Osteoblast (primary cell): ENCODE measurements at regions not wholly inside any gene's neighbourhood (a gene's known extent, or its start where the extent isn't known, plus 50 kb on each side); places are given as distances from the start of the nearest gene placed in this dataset.

Experiments used
- DNase-seq: peaks from one replicate; pipeline ENCODE4 v3.0.0; 2011; ENCODE audit warnings: low spot score, mixed read lengths; ENCODE audit not compliant: insufficient read length; ENCODE audit errors: missing footprints
- H2AFZ ChIP-seq: 2 replicates; pipeline ENCODE4 v1.6.0; 2011; ENCODE audit warnings: mild to moderate bottlenecking, low read length
- H3K27ac ChIP-seq: 2 replicates; pipeline ENCODE4 v1.5.1; 2011; ENCODE audit warnings: mild to moderate bottlenecking, low read depth, low read length, moderate library complexity
- H3K27me3 ChIP-seq: 2 replicates; pipeline ENCODE4 v1.6.0; 2012; ENCODE audit warnings: mild to moderate bottlenecking, control low read depth, inconsistent platforms, low read length, moderate library complexity; ENCODE audit not compliant: insufficient read depth
- H3K36me3 ChIP-seq: 2 replicates; pipeline ENCODE4 v1.5.1; 2011; ENCODE audit warnings: mild to moderate bottlenecking, low read length, control low read depth, moderate library complexity; ENCODE audit not compliant: insufficient read depth
- H3K4me1 ChIP-seq: 2 replicates; pipeline ENCODE4 v1.5.1; 2011; ENCODE audit warnings: mild to moderate bottlenecking, low read length, control low read depth, moderate library complexity; ENCODE audit not compliant: insufficient read depth
- H3K4me2 ChIP-seq: 2 replicates; pipeline ENCODE4 v1.6.0; 2011; ENCODE audit warnings: mild to moderate bottlenecking, low read length; ENCODE audit not compliant: insufficient read depth
- H3K4me3 ChIP-seq: fragments of 200-600 bp; sonication (generic); 3 replicates; pipeline ENCODE4 v1.5.1; 2012; ENCODE audit warnings: mild to moderate bottlenecking, low read length, inconsistent platforms; ENCODE audit not compliant: insufficient read depth
- H3K79me2 ChIP-seq: 2 replicates; pipeline ENCODE4 v1.6.0; 2012; ENCODE audit warnings: mild to moderate bottlenecking, low read length, control low read depth, inconsistent platforms; ENCODE audit not compliant: insufficient read depth
- H3K9me3 ChIP-seq: 2 replicates; pipeline ENCODE4 v1.5.1; 2011; ENCODE audit warnings: low read depth, low read length, control low read depth
- H4K20me1 ChIP-seq: 2 replicates; pipeline ENCODE4 v1.6.0; 2012; ENCODE audit warnings: mild to moderate bottlenecking, low read length, control low read depth; ENCODE audit not compliant: insufficient read depth
- TF ChIP-seq, protein P1 (sequence below): IDR thresholded peaks from 2 replicates; pipeline ENCODE4 v1.5.1; 2011; ENCODE audit warnings: mild to moderate bottlenecking, low read depth, low read length, moderate library complexity; ENCODE audit errors: extremely low read depth

GRCh38 chr11:110985547-110985946, 260.0 kb upstream of the POU2AF2 start:
- Histone ChIP-seq H2AFZ (no peak overlapping the region), H3K27ac (no peak overlapping the region), H3K36me3 (no peaks in the 10 kb centered on the region), H4K20me1 (no peaks in the 10 kb centered on the region), H3K9me3 (no peaks in the 10 kb centered on the region), H3K79me2 (no peaks in the 10 kb centered on the region), H3K27me3 (no peaks in the 10 kb centered on the region), H3K4me1 (no peaks in the 10 kb centered on the region), H3K4me3 (no peak overlapping the region), H3K4me2 (no peak overlapping the region)
- no peak for DNase-seq
- TF ChIP-seq, protein P1, sequence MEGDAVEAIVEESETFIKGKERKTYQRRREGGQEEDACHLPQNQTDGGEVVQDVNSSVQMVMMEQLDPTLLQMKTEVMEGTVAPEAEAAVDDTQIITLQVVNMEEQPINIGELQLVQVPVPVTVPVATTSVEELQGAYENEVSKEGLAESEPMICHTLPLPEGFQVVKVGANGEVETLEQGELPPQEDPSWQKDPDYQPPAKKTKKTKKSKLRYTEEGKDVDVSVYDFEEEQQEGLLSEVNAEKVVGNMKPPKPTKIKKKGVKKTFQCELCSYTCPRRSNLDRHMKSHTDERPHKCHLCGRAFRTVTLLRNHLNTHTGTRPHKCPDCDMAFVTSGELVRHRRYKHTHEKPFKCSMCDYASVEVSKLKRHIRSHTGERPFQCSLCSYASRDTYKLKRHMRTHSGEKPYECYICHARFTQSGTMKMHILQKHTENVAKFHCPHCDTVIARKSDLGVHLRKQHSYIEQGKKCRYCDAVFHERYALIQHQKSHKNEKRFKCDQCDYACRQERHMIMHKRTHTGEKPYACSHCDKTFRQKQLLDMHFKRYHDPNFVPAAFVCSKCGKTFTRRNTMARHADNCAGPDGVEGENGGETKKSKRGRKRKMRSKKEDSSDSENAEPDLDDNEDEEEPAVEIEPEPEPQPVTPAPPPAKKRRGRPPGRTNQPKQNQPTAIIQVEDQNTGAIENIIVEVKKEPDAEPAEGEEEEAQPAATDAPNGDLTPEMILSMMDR, result no peak

DNA sequence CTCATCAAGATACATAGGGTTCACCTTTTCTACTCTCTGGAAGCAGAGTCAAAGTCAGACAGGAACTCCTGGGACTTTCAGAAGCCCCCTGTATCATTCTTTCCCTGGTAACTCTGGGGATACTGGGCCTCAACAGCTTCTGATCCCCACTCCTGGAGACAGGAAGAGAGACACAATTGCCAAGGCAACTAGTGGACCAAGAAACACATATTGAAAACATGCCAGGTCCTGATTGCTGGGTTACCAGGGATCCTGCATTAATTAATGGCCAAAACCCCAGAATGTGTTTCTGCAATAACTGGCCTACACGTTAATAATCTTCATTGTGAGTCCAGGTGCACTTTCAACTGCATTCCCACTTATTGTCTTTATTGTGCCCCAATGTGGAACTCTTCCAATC, 260.8 kb upstream of the POU2AF2 start:
- Histone ChIP-seq H3K79me2 (no peaks in the 10 kb centered on the region), H3K4me3 (no peak overlapping the region), H3K4me1 (no peaks in the 10 kb centered on the region), H3K9me3 (no peaks in the 10 kb centered on the region), H3K36me3 (no peaks in the 10 kb centered on the region), H3K4me2 (no peak overlapping the region), H3K27ac (no peak overlapping the region), H2AFZ (no peak overlapping the region), H4K20me1 (no peaks in the 10 kb centered on the region), H3K27me3 (no peaks in the 10 kb centered on the region)
- no peak for DNase-seq
- TF ChIP-seq, protein P1, result no peak

- H2AFZ ChIP-seq, result no peak overlapping the region
Observed at GRCh38 chr11:110984147-110984546, 261.4 kb upstream of the POU2AF2 start.

GRCh38 chr11:110982214-110982613, 263.3 kb upstream of the POU2AF2 start:
- H3K27ac ChIP-seq, result no peak overlapping the region
- H4K20me1 ChIP-seq, result no peaks in the 10 kb centered on the region
- H3K36me3 ChIP-seq, result no peaks in the 10 kb centered on the region
- H3K9me3 ChIP-seq, result no peaks in the 10 kb centered on the region
- TF ChIP-seq, protein P1, result no peak
- no peak overlapping the region for H3K4me3 ChIP-seq
- H2AFZ ChIP-seq, result no peak overlapping the region
- no peak for DNase-seq
- H3K4me1 ChIP-seq, result no peaks in the 10 kb centered on the region
- no peaks in the 10 kb centered on the region for H3K79me2 ChIP-seq
- no peak overlapping the region for H3K4me2 ChIP-seq
- H3K27me3 ChIP-seq, result no peaks in the 10 kb centered on the region

More at GRCh38 chr11:110984147-110984546, 261.4 kb upstream of the POU2AF2 start:
- no peak for DNase-seq
- Histone ChIP-seq H3K79me2 (no peaks in the 10 kb centered on the region), H3K9me3 (no peaks in the 10 kb centered on the region), H3K27me3 (no peaks in the 10 kb centered on the region), H4K20me1 (no peaks in the 10 kb centered on the region), H3K4me1 (no peaks in the 10 kb centered on the region), H3K27ac (no peak overlapping the region), H3K36me3 (no peaks in the 10 kb centered on the region), H3K4me3 (no peak overlapping the region), H3K4me2 (no peak overlapping the region)
- TF ChIP-seq, protein P1, result no peak
